GM21447 (cell line): ENCODE measurements at regions not wholly inside any gene's neighbourhood (a gene's known extent, or its start where the extent isn't known, plus 50 kb on each side); places are given as distances from the start of the nearest gene placed in this dataset.

Source experiments
- ATAC-seq: cut with Tn5 transposase; IDR thresholded peaks from one replicate; pipeline ENCODE4 v1.9.1; 2021; ENCODE audit not compliant: unreplicated experiment

DNA sequence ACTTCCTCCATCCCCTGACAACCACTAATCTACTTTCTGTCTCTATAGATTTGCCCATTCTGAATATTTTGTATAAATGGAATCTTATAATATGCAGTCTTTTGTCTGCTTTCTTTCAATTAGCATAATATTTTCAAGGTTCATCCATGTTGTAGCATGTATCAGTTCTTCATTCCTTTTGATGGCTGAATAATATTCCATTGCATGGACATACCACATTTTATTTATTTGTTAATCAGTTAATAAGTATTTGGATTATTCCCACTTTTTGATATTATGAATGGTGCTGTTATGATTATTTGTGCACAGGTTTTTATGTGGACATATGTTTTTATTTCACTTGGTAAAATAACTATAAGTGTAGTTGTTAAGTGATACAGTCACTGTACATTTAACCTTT lies 155.1 kb upstream of the WSCD2 start:
- ATAC-seq = no peak

GRCh38 chr12:107976331-107976730 lies 152.8 kb upstream of the WSCD2 start:
- ATAC-seq = no peak

DNA sequence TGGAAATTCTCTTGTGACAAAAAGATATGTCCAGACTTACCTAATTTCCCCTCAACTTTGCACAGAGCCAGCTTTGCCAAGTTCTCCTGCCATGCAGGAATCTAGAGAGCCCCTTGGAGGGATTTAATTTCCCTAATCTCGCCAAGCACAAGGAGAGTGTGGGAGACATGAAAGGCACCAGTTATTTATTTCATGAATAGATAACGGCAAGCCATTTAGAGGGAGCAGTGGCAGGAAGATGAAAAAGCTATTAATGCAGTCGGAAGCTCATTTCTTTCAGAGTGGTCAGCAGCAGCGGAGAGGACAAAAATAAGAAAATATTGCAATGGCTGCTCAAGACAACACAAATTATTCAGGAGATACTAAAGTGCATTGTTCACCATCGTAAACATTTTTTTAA lies 150.9 kb upstream of the WSCD2 start:
- no peak for ATAC-seq

DNA sequence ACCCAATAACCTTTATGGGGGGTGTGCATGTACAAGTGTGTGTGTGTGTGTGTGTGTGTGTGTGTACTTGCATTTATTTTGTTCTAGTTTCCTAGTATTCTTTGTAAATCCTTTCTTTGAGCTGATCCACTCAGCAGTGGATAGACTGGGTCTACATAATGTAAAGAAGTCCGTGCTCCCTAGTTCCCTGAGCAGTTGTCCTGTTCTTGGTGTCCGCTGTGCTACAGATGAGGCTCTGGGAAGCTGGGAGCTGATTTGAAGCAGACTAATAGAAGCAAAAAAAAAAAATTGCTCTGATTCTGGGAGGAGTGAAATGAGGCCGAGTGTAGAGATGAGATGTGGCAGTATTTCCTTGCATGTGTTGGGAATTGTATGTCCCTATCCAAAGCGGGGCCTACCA lies 150.4 kb upstream of the WSCD2 start:
- no peak for ATAC-seq

- ATAC-seq = no peak
These were observed 145.2 kb upstream of the WSCD2 start for GRCh38 chr12:107983756-107984472.

DNA sequence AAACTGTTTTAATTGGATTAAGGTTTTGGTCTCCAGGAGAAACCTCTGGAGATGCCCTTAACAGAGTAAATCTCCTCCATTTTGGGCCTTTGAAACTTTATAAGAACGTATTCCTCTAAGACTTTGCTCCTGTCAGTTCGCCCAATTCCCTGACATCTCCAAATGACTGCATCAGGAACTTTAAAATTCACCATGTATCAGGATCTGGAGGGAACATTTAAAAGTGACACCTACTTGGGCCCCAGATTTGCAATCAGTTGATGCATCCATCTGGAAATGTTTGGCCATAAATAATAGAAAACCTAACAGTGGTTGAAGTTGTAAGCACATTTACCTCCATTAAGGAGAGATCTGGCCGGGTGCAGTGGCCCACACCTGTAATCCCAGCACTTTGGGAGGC lies 144.1 kb upstream of the WSCD2 start:
- no peak for ATAC-seq

DNA sequence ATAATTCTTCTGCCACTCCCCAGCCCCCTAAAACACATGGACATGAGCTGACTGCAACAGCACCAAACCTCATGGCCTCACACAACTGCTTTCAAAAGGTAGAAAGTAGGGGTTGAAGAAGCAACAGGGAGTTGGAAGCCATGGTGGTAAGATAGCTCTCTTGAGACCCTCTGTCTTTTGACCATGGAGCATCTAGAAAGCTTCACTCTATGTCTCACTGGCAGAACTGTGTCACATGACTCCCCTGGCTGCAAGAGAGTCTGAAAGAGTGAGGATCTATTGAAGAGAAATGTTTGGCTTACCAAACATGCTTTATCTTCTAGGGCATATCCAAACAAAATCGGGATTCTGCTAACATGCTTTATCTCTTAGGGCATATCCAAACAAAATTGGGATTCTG lies 142.9 kb upstream of the WSCD2 start:
- ATAC-seq = no peak

- no peak for ATAC-seq
These were observed 138.8 kb upstream of the WSCD2 start for GRCh38 chr12:107990325-107990724.

GRCh38 chr12:107992029-107992428 lies 137.1 kb upstream of the WSCD2 start:
- ATAC-seq = no peak

- ATAC-seq = no peak
These were observed 136.1 kb upstream of the WSCD2 start for GRCh38 chr12:107992870-107993451.

DNA sequence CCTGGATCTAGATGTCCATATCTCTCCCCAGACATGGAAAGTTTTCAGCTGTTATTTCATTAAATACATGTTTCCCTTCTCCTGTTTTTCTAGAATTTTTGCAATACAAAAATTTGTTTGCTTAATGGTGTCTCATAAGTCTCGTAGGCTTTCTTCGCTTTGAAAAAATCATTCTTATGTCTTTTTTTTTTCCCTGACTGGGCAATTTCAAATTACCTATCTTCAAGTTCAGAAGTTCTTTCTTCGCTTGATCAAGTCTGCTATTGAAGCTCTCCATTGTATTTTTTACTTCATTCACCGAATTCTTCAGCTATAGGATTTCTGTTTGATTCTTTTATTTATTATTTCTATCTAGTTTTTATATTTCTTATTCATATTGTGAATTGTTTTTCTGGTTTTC lies 130.2 kb upstream of the WSCD2 start:
- no peak for ATAC-seq

DNA sequence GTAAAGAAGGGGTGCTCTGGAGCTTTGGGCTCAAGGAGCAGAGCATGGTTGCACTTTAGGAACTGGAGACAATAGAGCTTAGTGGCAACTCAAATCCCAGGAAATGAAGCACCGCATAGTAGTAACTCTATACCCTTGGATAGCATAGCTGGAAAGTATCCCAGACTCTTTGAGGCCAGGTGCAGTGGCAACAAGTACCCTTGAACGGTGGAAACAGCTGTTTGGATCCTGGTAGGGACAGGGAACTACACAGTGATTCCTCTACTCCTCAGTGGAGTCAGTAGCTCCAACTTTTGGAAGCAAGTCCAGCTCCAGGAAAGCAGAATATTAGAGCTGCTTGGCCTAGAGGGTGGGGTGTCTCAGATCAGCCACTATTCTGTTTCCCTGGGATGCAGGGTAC lies 129.0 kb upstream of the WSCD2 start:
- ATAC-seq = no peak

DNA sequence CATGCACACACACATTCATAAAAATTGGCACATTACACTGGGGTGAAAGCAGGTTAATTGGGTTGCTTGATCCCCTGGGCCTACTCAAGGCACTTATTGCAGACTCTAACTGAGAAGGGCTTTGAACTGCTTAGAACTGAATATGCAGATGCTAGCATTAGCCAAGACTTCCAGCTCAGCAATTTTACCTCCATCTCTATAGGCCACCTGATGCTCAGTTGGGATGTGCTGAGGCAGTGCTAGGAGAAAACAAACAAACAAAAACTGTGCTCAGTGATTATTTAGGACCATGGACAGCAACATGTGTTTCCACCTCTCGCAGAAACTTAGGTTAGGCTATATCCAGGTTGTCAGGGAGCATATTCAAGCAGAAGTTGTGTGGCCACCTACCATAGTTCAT lies 124.8 kb upstream of the WSCD2 start:
- no peak for ATAC-seq

GRCh38 chr12:108008163-108008905 lies 120.8 kb upstream of the WSCD2 start:
- ATAC-seq = no peak

- ATAC-seq = no peak
These were observed 119.5 kb upstream of the WSCD2 start for GRCh38 chr12:108009442-108010070.

DNA sequence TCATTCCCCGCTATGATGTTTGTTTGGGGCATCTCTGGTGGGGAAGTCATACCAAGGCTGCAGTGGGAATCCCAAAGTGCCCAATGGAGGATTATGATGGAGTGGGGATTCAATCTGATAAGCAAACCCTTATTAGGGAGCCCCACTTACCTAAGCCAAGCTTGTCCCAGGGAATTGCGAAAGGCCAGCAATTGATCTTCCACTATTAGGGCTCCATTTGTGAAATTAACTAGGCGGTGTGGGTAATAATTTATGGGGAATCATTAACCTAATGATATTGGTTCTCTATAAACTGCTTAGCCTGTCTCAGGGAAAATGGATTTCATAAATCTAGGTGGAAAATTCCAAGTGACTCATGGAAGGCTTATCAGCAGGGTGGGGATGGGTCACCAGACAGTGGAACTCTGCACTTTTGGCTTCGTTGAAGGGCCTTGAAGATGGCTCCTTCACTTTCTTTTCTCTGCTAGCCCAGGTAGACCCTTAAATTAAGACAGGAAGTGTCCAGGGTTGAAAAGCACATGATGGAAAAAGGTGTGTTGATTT lies 113.0 kb upstream of the WSCD2 start:
- no peak for ATAC-seq

- no peak for ATAC-seq
These were observed 111.5 kb upstream of the WSCD2 start for GRCh38 chr12:108017472-108018057.

GRCh38 chr12:108019862-108020261 lies 109.2 kb upstream of the WSCD2 start:
- no peak for ATAC-seq

- ATAC-seq = no peak
These were observed 107.9 kb upstream of the WSCD2 start for GRCh38 chr12:108021141-108021540.

DNA sequence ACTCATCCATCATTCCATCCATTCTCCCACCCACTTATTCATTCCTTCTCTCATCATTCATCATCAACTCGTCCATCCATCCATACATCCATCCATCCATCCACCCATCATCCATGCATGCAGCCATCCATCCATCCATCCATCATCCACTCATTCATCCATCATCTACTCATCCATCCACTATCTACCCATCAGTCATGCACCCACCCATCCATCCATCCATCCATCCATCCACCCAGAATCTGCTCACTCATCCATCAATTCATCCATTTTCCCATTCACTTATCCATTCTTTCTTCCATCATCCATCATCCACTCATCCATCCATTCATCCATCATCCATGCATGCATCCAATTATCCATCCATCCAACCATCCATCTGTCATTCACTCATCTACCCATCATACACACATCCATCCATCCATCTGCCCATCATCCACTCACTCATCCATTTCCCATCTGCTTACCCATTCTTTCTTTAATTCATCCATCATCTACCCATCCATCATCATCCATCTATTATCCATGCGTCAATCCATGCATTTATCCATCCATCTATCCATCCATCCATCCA lies 107.1 kb upstream of the WSCD2 start:
- ATAC-seq = no peak
